Body of pancreas (tissue), 4 donors: ENCODE measurements at regions not wholly inside any gene's neighbourhood (a gene's known extent, or its start where the extent isn't known, plus 50 kb on each side); places are given as distances from the start of the nearest gene placed in this dataset.

ENCODE experiments used
- ATAC-seq: fragments of 150-250 bp; one replicate; pipeline ENCODE4 v1.9.1; 2016
- DNase-seq, 4 donors: peaks; one replicate each; pipeline ENCODE4 v3.0.0-alpha.2; 2019
- H3K27ac ChIP-seq, 4 donors: fragments of 200-600 bp; sonication (generic); 1 replicate in 3 of 4; 2 replicates in 1 of 4; pipeline versions ENCODE4 v1.5.1 to v1.6.1; 2016 to 2019; ENCODE audit warnings: mild to moderate bottlenecking in 1 of 4, mixed read lengths in 1 of 4, moderate library complexity in 1 of 4
- H3K27me3 ChIP-seq, 2 donors: fragments of 200-600 bp; sonication (generic); one replicate each; pipeline ENCODE4 v1.6.0; 2016; ENCODE audit warnings: mild to moderate bottlenecking in 1 of 2
- H3K36me3 ChIP-seq, 2 donors: fragments of 200-600 bp; sonication (generic); replicated peaks in 1 of 2; 2 replicates each; pipeline ENCODE4 v1.5.1; 2016; ENCODE audit warnings: low read depth in 2 of 2; ENCODE audit not compliant: insufficient read depth in 1 of 2
- H3K4me1 ChIP-seq: fragments of 200-600 bp; sonication (generic); one replicate; pipeline ENCODE4 v1.6.0; 2016
- H3K4me3 ChIP-seq, 2 donors: fragments of 200-600 bp; sonication (generic); 1 replicate in 1 of 2; 2 replicates in 1 of 2; pipeline ENCODE4 v1.5.1; 2016 to 2019
- H3K9me3 ChIP-seq, 3 donors: fragments of 200-600 bp; sonication (generic); 1 replicate in 2 of 3; 2 replicates in 1 of 3; pipeline ENCODE4 v1.5.1; 2016
- CTCF ChIP-seq, 7 experiments: fragments of 450-650 bp in 4 of 7; fragments of 200-600 bp in 3 of 7; sonication (generic) in 3 of 7; IDR thresholded peaks; one replicate each; pipeline ENCODE4 v1.5.1; 2016 to 2019; ENCODE audit warnings: antibody characterized with exemption in 7 of 7
- POLR2A ChIP-seq, 3 donors: fragments of 450-650 bp; IDR thresholded peaks; one replicate each; pipeline ENCODE4 v1.6.1; 2016; ENCODE audit warnings: antibody characterized with exemption in 3 of 3, mild to moderate bottlenecking in 2 of 3
- WGBS, 2 donors: methylation state at CpG; one replicate each; pipeline ENCODE4 v1.1.5; 2017; 5-methylcytosine and 5-hydroxymethylcytosine counted together
- intact Hi-C: fragments of 100-400 bp; cut with DNase I; formaldehyde crosslinking; loops from one replicate; pipeline ENCODE4 v1.15.1; 2023

- intact Hi-C loops = no loop called here
- DNase-seq (no peak), ATAC-seq (no peak)
- TF ChIP-seq POLR2A (IDR thresholded peaks at IDR 0.05) (no peak), CTCF (IDR thresholded peaks at IDR 0.05) (no peak)
- WGBS, 2 donors = 64 to 84% methylated on average over 1 of the region's 1 CpG
- no peaks in the 10 kb centered on the region for H3K27me3 ChIP-seq
- H3K4me1 ChIP-seq = no peaks in the 10 kb centered on the region
- H3K36me3 ChIP-seq = no peaks in the 10 kb centered on the region
- no peak overlapping the region for H3K4me3 ChIP-seq
- no peak overlapping the region for H3K27ac ChIP-seq
- no peaks in the 10 kb centered on the region for H3K9me3 ChIP-seq
Measured at GRCh38 chr1:157418231-157418630, 134.1 kb downstream of the FCRL5 start.

GRCh38 chr1:157415661-157416060 lies 136.7 kb downstream of the FCRL5 start:
- H3K27me3 ChIP-seq = no peaks in the 10 kb centered on the region
- no peaks in the 10 kb centered on the region for H3K4me1 ChIP-seq
- no peak overlapping the region for H3K4me3 ChIP-seq
- TF ChIP-seq POLR2A (IDR thresholded peaks at IDR 0.05) (no peak), CTCF (IDR thresholded peaks at IDR 0.05) (no peak)
- no peak overlapping the region for H3K27ac ChIP-seq
- H3K36me3 ChIP-seq = no peaks in the 10 kb centered on the region
- WGBS, 2 donors = 81 to 84% methylated on average over 5 of the region's 5 CpGs
- H3K9me3 ChIP-seq = no peaks in the 10 kb centered on the region
- no peak for DNase-seq
- intact Hi-C loops = no loop called here
- ATAC-seq = no peak

GRCh38 chr1:157412308-157412707 lies 140.0 kb downstream of the FCRL5 start:
- H3K36me3 ChIP-seq = no peaks in the 10 kb centered on the region
- WGBS, 2 donors = 39 to 52% methylated on average over 2 of the region's 2 CpGs
- H3K4me1 ChIP-seq = no peaks in the 10 kb centered on the region
- intact Hi-C loops = no loop called here
- H3K4me3 ChIP-seq = no peak overlapping the region
- ATAC-seq (no peak), DNase-seq (no peak)
- H3K27ac ChIP-seq = no peak overlapping the region
- H3K9me3 ChIP-seq = no peaks in the 10 kb centered on the region
- no peaks in the 10 kb centered on the region for H3K27me3 ChIP-seq
- TF ChIP-seq POLR2A (IDR thresholded peaks at IDR 0.05) (no peak), CTCF (IDR thresholded peaks at IDR 0.05) (no peak)

- 21 to 55% methylated on average over 2 to 4 of the region's 4 CpGs for WGBS, 2 donors
- no peak for ATAC-seq
- H3K9me3 ChIP-seq = no peaks in the 10 kb centered on the region
- no peak overlapping the region for H3K27ac ChIP-seq
- intact Hi-C loops = no loop called here
- DNase-seq = no peak
- no peaks in the 10 kb centered on the region for H3K4me1 ChIP-seq
- no peak for TF ChIP-seq CTCF (IDR thresholded peaks at IDR 0.05)
- TF ChIP-seq POLR2A (IDR thresholded peaks at IDR 0.05) = no peak
- no peak overlapping the region for H3K4me3 ChIP-seq
- no peaks in the 10 kb centered on the region for H3K27me3 ChIP-seq
- no peaks in the 10 kb centered on the region for H3K36me3 ChIP-seq
Measured at GRCh38 chr1:157411769-157412168, 140.5 kb downstream of the FCRL5 start.

GRCh38 chr1:157411064-157411463 lies 141.3 kb downstream of the FCRL5 start:
- no peak overlapping the region for H3K27ac ChIP-seq
- ATAC-seq = no peak
- TF ChIP-seq CTCF (IDR thresholded peaks at IDR 0.05) (no peak), POLR2A (IDR thresholded peaks at IDR 0.05) (no peak)
- H3K9me3 ChIP-seq = no peaks in the 10 kb centered on the region
- 83% methylated on average over 2 of the region's 2 CpGs for WGBS, 2 donors
- no peaks in the 10 kb centered on the region for H3K4me1 ChIP-seq
- H3K27me3 ChIP-seq = no peaks in the 10 kb centered on the region
- intact Hi-C loops = no loop called here
- no peak overlapping the region for H3K4me3 ChIP-seq
- no peak for DNase-seq
- no peaks in the 10 kb centered on the region for H3K36me3 ChIP-seq
